Keratinocyte (primary cell): ENCODE measurements at regions not wholly inside any gene's neighbourhood (a gene's known extent, or its start where the extent isn't known, plus 50 kb on each side); places are given as distances from the start of the nearest gene placed in this dataset.

ENCODE experiments used
- EZH2 ChIP-seq: IDR thresholded peaks from one replicate; pipeline ENCODE4 v1.6.1; 2012; ENCODE audit warnings: inconsistent platforms, mild to moderate bottlenecking, low read length, moderate library complexity
- TF ChIP-seq, protein P1 (sequence below), 3 experiments: IDR thresholded peaks in 1 of 3; conservative IDR thresholded peaks in 1 of 3; optimal IDR thresholded peaks in 1 of 3; 2 replicates in 2 of 3; 3 replicates in 1 of 3; pipeline versions ENCODE3 to v1.5.1; 2011; ENCODE audit warnings: low read length in 3 of 3, mild to moderate bottlenecking in 3 of 3, moderate library complexity in 2 of 3, control low read depth in 1 of 3, inconsistent platforms in 1 of 3; ENCODE audit not compliant: insufficient read depth in 2 of 3; ENCODE audit errors: extremely low read depth in 1 of 3

DNA sequence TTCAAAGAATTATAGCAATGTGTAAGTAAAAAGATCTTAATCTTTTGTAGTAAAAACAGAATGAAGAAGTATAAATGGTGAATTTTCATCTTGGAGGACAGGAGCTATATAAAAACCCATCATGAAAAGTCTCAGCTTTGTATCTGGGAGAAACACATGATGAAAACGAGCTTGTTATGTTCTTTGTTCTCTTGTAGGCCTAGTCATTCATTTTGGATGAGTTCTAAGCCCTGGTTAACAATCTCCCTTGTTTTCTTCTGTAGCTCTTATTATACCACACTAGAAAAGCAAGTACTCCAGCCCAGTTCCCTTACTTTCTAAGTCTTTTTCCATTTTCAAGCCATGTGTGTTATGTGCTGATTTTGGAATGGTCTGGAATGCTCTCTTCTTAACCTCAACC lies 463.5 kb upstream of the RGS6 start:
- TF ChIP-seq, protein P1, sequence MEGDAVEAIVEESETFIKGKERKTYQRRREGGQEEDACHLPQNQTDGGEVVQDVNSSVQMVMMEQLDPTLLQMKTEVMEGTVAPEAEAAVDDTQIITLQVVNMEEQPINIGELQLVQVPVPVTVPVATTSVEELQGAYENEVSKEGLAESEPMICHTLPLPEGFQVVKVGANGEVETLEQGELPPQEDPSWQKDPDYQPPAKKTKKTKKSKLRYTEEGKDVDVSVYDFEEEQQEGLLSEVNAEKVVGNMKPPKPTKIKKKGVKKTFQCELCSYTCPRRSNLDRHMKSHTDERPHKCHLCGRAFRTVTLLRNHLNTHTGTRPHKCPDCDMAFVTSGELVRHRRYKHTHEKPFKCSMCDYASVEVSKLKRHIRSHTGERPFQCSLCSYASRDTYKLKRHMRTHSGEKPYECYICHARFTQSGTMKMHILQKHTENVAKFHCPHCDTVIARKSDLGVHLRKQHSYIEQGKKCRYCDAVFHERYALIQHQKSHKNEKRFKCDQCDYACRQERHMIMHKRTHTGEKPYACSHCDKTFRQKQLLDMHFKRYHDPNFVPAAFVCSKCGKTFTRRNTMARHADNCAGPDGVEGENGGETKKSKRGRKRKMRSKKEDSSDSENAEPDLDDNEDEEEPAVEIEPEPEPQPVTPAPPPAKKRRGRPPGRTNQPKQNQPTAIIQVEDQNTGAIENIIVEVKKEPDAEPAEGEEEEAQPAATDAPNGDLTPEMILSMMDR (optimal IDR thresholded peaks at IDR 0.05 in 1 of 3, IDR thresholded peaks at IDR 0.05 in 1 of 3, conservative IDR thresholded peaks at IDR 0.05 in 1 of 3; ENCODE audit: extremely low read depth in 1 of 3, insufficient read depth in 2 of 3, low read length in 3 of 3), result no peak
- no peak for TF ChIP-seq EZH2
